ENCODE measurements at regions not wholly inside any gene's neighbourhood (a gene's known extent, or its start where the extent isn't known, plus 50 kb on each side); places are given as distances from the start of the nearest gene placed in this dataset.
"Not testable (repeated sequence)": the region's sequence is repeated elsewhere in the genome, so short reads cannot be mapped to it uniquely, and the experiment has no call there.

DNA sequence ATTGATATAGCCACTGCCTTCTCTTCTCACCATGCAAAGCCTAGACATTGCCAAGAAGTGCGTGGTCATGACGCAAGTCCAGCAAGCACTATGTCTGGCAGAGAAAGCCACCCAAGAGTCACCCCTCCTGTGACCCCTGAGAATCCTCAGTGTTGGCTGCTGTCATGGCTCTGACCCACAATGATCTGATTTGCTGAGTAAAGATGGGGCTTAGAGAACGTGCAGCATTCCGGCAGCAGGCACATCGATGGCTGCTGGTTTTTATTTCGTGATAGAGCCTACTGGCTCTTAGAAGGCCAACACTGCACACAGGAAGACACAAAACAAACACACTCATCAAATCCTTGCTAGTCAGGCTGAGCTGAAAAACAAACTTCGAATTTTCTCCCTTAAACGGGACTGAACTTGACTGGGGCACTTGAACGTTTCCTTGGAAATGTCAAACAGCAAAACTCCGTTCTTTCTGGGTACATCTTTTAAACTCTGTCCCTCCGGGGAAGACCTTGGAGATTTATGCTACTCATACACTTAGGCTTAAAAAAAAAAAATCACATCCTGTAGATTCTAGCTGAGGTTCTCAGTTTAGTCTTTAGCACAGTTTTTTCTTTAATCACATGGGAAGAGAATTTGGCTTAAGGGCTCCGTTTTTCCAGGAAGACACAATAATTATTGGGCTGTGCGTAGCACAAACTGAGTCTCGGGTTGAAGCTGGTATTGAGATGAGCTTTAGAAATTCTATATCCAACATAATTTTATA, 88.2 kb upstream of the BASP1 start:
- DNase-seq: no peak

GRCh38 chr5:17130302-17130701, 87.1 kb upstream of the BASP1 start:
- not testable (repeated sequence) for DNase-seq

DNA sequence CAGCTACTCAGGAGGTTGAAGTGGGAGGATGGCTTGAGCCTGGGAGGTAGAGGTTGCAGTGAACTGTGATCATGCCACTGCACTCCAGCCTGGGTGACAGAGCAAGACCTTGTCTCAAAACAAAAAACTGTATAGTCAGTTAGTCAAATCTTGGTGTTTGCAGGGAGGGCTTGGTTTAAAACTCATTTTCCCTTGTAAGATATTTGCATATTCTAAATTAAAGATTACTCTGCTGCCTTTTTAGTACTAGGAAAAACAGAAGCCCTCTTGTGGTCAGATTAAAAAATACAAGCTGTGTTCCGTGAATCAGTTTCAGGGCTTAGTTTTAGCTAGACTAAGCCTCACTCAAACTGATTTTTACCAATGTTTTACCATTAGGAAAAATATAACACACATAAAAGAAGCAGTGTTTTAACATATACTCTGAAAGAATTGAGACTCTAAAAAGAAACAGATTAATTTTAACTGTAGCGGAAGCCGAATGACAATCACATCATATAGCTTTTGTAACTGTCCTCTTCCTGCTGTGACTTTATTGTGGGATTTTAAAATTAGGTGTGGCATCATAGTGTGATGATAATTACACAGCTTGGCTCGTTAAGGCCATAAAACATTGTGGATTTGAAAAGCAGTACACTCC, 84.9 kb upstream of the BASP1 start:
- no peak for DNase-seq

DNA sequence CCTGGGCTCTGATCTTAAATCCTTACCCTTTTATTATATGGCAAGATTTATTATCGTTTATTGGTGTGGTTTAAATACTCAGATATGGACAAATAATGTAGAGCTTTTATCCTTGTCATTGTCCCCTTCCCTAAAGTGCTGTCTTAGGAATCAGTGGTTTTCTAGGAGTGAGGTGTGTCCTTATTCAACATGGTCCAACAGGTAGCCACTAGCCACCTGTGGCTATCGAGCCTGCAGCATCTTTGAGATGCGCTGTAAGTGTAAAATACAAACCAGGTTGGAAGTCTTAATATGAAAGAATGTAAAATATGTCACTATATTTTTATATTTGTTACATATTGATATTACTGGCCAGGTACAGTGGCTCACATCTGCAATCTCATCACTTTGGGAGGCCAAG, 82.4 kb upstream of the BASP1 start:
- DNase-seq: no peak

DNA sequence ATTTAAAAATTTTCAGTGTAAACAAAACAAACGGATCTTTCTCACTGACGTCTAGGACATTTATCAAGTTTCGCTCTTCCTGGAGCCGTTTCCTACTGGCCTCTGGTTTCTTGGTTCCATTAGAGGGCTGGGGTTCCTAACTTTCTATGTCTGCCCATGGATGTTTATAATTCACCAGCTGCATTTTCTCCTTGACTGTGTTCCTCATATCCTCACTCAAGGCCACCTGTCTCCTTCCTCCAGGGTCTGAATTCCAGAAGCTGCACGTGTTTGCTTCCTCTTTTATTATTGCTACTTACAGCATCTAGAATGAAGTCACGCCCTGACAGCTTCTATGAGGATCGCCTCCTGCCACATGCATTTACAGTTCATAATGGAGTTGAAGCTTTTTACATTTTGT, 74.1 kb upstream of the BASP1 start:
- no peak for DNase-seq

GRCh38 chr5:17146280-17146841, 71.1 kb upstream of the BASP1 start:
- no peak for DNase-seq

- no peak for DNase-seq
Measured at GRCh38 chr5:17147170-17147569, 70.3 kb upstream of the BASP1 start.

- no peak for DNase-seq
Measured at GRCh38 chr5:17147617-17148016, 69.8 kb upstream of the BASP1 start.

GRCh38 chr5:17148481-17148880, 69.0 kb upstream of the BASP1 start:
- no peak for DNase-seq

GRCh38 chr5:17149786-17150185, 67.6 kb upstream of the BASP1 start:
- DNase-seq: no peak

- no peak for DNase-seq
Measured at GRCh38 chr5:17150531-17150930, 66.9 kb upstream of the BASP1 start.

DNA sequence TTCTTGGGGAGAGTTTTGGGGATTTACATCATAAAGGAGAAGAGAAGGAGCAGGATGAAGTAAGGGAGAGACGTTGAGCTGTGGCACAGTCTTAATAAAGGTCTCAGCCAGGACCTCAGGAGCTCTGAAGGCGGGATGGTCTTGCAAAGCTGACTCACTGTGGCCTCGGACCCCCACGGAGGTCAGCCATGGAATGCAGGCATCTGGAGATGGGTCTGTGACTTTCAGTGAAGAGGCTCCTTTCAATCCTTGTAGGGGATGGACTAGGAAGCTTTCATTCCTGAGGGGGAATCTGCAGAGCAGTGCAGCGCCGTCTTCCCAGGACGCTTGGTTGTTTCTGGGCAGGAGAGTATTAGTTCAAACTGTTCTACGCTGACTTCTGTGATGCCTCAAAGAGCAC, 65.7 kb upstream of the BASP1 start:
- DNase-seq: no peak

- no peak for DNase-seq
Measured at GRCh38 chr5:17154211-17154996, 63.0 kb upstream of the BASP1 start.

DNA sequence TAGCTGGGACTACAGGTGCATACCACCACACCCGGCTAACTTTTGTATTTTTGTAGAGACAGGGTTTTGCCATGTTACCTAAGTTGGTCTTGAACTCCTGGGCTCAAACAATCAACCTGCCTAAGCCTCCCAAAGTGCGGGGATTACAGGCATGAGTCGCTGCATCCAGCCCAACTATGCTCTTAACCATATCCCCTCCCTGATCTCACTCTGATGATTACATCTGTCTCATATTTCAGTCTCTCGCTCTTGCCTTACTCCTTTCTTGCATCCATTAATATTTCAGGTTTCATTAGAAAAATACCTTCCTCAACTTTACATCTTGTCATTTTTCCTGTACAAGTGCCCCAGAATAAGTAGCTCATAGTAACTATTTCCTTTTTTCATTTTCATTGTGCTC, 61.0 kb upstream of the BASP1 start:
- no peak for DNase-seq

DNA sequence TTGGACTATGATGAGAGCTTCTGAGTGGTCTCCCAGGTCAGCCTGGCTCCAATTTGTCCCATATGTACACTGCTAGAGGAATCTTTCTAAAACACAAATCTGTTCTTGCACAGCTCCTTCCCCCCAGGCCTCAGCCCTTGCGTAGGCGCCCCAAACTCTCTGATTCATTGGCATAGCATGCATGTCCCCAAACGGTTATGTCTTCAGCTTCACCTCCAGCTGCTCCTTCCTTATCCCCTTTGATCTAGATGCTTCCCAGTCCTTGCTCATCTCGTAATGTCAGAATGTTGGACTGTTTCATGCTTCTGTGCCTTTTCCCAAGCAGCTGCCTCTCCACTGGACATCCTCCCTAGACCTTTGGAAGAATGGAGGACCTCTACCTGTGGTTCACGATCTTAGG, 60.1 kb upstream of the BASP1 start:
- no peak for DNase-seq

- DNase-seq: no peak
Measured at GRCh38 chr5:17157916-17158529, 59.4 kb upstream of the BASP1 start.

- no peak for DNase-seq
Measured at GRCh38 chr5:17160756-17161040, 56.7 kb upstream of the BASP1 start.

- no peak for DNase-seq
Measured at GRCh38 chr5:17161662-17162061, 55.8 kb upstream of the BASP1 start.

- DNase-seq: no peak
Measured at GRCh38 chr5:17163221-17163620, 54.2 kb upstream of the BASP1 start.

- DNase-seq: no peak
Measured at GRCh38 chr5:17167171-17167891, 50.1 kb upstream of the BASP1 start.

Data from occipital lobe (tissue), 1 donor.